ENCODE measurements at regions not wholly inside any gene's neighbourhood (a gene's known extent, or its start where the extent isn't known, plus 50 kb on each side); places are given as distances from the start of the nearest gene placed in this dataset.

DNA sequence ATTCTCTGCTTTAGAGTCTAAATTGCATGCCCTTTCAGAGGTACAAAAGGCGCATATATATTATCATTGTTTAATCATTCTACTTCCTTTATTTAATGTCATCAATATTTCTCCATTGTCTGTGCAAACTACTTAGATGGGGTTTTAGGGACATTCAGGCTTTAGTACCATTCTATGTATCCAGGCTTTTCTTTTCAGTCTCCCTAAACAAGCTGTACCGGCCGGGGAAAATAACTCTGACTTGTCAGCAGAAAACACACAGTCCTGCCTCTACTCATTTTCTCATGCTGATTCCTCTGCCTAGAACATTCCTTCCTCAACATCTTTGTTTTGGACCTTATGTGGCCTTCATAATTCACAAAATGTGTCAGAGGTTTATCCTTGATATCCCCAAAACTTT, 392.1 kb upstream of the DAB2 start:
- no peak for TF ChIP-seq CTCF (IDR thresholded peaks at IDR 0.05; ENCODE audit: low read length)
- TF ChIP-seq EZH2 (IDR thresholded peaks at IDR 0.05; ENCODE audit: borderline replicate concordance, low read length), result no peak
